Lower leg skin (tissue), 4 donors: ENCODE measurements at regions not wholly inside any gene's neighbourhood (a gene's known extent, or its start where the extent isn't known, plus 50 kb on each side); places are given as distances from the start of the nearest gene placed in this dataset.

Experiments used
- DNase-seq, 2 donors: peaks; one replicate each; pipeline ENCODE4 v3.0.0-alpha.2; 2019; ENCODE audit warnings: low spot score in 2 of 2
- H3K4me3 ChIP-seq: fragments of 200-600 bp; sonication (generic); 2 replicates; pipeline ENCODE4 v1.5.1; 2017; ENCODE audit warnings: mild to moderate bottlenecking, low read depth; ENCODE audit not compliant: poor library complexity, severe bottlenecking
- CTCF ChIP-seq, 3 donors: fragments of 450-650 bp; IDR thresholded peaks; one replicate each; pipeline ENCODE4 v1.5.1; 2016; ENCODE audit warnings: antibody characterized with exemption in 3 of 3, mild to moderate bottlenecking in 3 of 3, moderate library complexity in 2 of 3
- POLR2A ChIP-seq, 2 donors: fragments of 450-650 bp; IDR thresholded peaks; one replicate each; pipeline ENCODE4 v1.6.1; 2016 to 2017; ENCODE audit warnings: antibody characterized with exemption in 2 of 2, mild to moderate bottlenecking in 1 of 2, moderate library complexity in 1 of 2
- WGBS, 2 donors: methylation state at CpG; one replicate each; pipeline ENCODE4 v1.1.5; 2018; 5-methylcytosine and 5-hydroxymethylcytosine counted together
- intact Hi-C: fragments of 100-400 bp; cut with DNase I; formaldehyde crosslinking; loops from one replicate; pipeline ENCODE4 v1.15.0; 2023; ENCODE audit warnings: low total_unique reads

DNA sequence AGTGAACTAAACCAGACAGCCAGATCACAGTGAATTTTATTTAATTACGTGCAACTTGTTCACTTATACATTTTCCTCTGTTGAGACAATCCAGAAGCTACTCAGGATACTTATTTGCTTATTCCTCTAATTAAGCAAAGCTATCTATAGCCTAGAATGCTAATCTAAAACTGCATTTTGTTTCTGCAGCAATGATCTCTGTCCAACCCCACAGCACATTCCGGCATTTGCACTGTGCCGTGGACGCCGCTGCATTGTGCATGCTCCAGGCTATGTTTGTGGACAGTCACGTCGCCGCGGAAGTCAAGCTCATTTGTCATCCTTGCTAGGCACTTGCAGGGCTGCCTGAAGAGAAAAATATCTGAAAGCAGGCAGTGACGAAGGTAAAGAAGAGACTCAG is 406.9 kb downstream of the RFC3 start:
- TF ChIP-seq POLR2A (IDR thresholded peaks at IDR 0.05) (no peak), CTCF (IDR thresholded peaks at IDR 0.05) (no peak)
- intact Hi-C loops = no loop called here
- whole genome bisulfite sequencing, 2 donors = 59 to 61% methylated on average over 10 of the region's 10 CpGs
- DNase-seq = no peak
- no peak overlapping the region for H3K4me3 ChIP-seq

- intact Hi-C loops = no loop called here
- TF ChIP-seq CTCF (IDR thresholded peaks at IDR 0.05) = no peak
- TF ChIP-seq POLR2A (IDR thresholded peaks at IDR 0.05) = no peak
- DNase-seq = no peak
- H3K4me3 ChIP-seq = no peak overlapping the region
These were observed 412.3 kb downstream of the RFC3 start for GRCh38 chr13:34230271-34230670.

DNA sequence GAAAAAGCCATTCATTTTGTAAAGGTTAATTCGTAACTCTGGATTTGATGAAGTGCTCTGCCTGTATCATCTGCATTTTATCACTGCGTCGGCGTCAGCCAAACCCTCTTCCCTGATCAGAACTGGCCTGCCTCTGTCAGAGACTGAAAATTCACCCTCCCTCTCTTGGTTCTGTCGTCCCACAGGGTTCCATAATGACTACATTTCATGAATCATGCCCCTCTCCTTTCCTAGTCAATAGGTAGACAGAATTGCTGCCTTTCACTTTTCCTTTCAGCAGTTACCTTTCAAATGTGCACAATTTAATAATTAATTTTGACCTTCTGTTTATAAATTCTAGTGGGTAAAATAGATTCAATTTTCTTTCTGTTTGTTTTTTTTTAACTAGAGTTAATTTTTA is 423.4 kb downstream of the RFC3 start:
- H3K4me3 ChIP-seq = no peak overlapping the region
- intact Hi-C loops = no loop called here
- TF ChIP-seq CTCF (IDR thresholded peaks at IDR 0.05) (no peak), POLR2A (IDR thresholded peaks at IDR 0.05) (no peak)
- WGBS, 2 donors = 75 to 76% methylated on average over 5 of the region's 5 CpGs
- DNase-seq = no peak

DNA sequence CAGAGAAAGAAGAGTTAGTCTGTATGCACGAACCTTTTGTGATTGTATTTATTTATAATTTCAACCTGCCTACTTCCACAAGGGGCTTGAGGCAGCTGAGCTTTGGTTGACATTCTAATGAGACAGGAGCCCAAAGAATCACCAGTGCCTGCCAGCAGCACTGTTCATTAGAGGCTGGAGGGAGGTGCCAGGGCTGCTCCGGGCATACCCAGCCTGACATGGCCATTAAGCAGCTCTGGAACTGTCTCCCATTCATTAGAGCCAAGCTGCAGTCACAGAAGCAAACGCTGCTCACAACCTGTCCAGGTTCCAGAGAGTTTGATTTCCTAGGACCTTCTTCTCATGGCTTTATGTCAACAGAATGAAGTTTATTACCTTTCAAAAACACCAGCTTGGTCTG is 425.5 kb downstream of the RFC3 start:
- DNase-seq = no peak
- WGBS, 2 donors = 56 to 66% methylated on average over 3 of the region's 3 CpGs
- intact Hi-C loops = no loop called here
- no peak for TF ChIP-seq POLR2A (IDR thresholded peaks at IDR 0.05)
- no peak for TF ChIP-seq CTCF (IDR thresholded peaks at IDR 0.05)
- no peak overlapping the region for H3K4me3 ChIP-seq

DNA sequence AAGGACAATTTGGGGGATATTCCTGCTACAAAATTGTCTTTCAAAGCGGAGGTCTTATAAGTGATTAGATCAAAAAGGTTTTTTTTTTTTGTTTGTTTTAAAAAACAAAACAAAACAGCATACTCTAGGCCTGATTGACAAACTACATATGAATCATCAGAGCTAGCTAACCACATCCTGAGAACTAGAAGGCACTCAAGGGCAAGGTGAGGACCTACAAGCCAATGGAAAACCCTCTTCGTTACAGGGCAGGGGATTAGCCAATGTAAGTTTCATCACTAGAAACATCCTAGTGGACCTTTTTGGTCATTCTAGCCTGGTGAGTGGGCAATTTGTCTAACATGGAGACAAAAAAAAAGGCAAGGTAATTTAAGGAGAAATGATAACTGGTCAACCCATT is 428.6 kb downstream of the RFC3 start:
- H3K4me3 ChIP-seq = no peak overlapping the region
- TF ChIP-seq POLR2A (IDR thresholded peaks at IDR 0.05) (no peak), CTCF (IDR thresholded peaks at IDR 0.05) (no peak)
- no peak for DNase-seq
- WGBS, 2 donors = 87 to 89% methylated on average over 2 of the region's 2 CpGs
- intact Hi-C loops = no loop called here

DNA sequence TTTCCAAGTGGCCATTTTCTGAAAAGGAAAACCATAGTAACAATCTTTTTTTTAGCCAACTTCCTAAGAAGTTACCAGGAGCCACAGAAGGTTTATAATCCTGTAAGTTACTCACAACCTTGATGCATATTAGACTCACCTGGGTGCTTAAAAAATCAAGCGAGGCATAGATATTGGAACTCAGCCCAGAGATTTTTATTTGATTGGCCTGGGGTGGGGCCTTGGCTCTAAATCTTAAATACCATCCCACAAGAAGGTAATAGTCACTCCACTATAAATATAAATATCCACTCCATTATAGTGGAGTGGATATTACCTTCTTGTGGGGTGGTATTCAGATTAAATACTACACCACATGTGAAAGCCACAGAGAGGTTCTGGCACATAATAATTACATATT is 429.6 kb downstream of the RFC3 start:
- TF ChIP-seq POLR2A (IDR thresholded peaks at IDR 0.05) = no peak
- no peak for TF ChIP-seq CTCF (IDR thresholded peaks at IDR 0.05)
- intact Hi-C loops = no loop called here
- no peak overlapping the region for H3K4me3 ChIP-seq
- WGBS, 2 donors = 55 to 56% methylated on average over 1 of the region's 1 CpG
- DNase-seq = no peak
